ENCODE measurements at regions not wholly inside any gene's neighbourhood (a gene's known extent, or its start where the extent isn't known, plus 50 kb on each side); places are given as distances from the start of the nearest gene placed in this dataset.

DNA sequence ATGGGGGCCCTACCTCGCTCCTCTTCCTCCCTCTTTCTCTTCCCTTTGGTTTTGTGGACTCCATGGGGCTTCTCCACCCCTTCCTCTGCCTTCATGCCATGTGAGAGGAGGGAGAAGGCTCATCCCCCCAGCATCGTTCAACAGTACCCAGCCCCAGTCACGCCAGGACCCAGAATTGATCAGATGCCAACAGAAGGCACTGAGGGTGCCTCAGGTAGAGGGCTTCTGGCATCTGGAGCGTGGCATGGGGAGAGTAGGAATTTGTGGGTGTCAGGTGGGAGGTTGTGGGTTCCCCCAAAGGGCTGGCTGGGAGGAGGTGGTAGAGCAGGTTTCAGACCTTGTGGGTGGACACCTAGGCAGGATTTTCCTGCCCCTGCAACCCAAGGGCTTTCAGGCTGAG lies 122.0 kb downstream of the TWIST2 start:
- no peak overlapping the region for H3K27ac ChIP-seq (ENCODE audit: low read depth in 2 of 2, low read length in 1 of 2)
- no peak overlapping the region for H3K4me3 ChIP-seq (ENCODE audit: low read depth in 1 of 2, low read length in 2 of 2)
- 71 to 80% methylated on average over 4 of the region's 4 CpGs for WGBS, 2 donors
- peaks cover 0 to 2% of the 10 kb centered on the region in 2 donors for H3K9me3 ChIP-seq (ENCODE audit: control insufficient read depth in 2 of 2, insufficient read depth in 1 of 2, low read depth in 1 of 2, low read length in 1 of 2)
- H3K36me3 ChIP-seq (ENCODE audit: control insufficient read depth in 2 of 2, insufficient read depth in 2 of 2, low read length in 1 of 2): no peaks in the 10 kb centered on the region
- no peaks in the 10 kb centered on the region for H3K4me1 ChIP-seq (ENCODE audit: control insufficient read depth in 2 of 2, insufficient read depth in 2 of 2, low read length in 1 of 2)
- H3K27me3 ChIP-seq (ENCODE audit: control insufficient read depth in 1 of 2, insufficient read depth in 2 of 2, low read length in 2 of 2): no peaks in the 10 kb centered on the region

DNA sequence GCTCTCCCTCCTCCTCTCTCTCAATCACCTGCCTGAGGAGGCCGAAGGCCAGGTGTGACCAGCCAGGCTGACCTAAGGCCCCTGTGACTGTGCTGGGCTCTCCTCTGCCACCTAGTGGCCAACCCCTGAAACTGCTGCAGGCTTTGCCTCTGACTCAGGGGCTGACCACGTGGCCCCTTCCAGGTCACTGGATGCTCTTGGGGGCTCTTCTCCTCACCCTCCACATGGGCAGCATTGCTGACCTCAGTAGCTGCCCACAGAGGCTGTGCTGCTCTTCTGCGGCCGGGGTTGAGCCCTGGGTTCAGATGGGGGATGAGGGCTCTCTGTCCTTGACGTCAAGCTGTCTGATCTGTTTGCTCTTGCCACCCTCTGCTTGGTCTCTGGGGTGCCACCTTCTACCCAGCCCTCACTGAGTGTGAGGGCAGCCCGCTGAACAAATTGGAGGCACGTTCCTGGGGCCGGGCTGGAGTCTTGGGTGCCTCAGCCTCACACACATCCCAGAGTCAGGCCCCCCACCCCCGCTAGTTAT lies 122.7 kb downstream of the TWIST2 start:
- Histone ChIP-seq H3K27ac (ENCODE audit: low read depth in 2 of 2, low read length in 1 of 2) (no peak overlapping the region), H3K4me3 (ENCODE audit: low read depth in 1 of 2, low read length in 2 of 2) (no peak overlapping the region), H3K9me3 (ENCODE audit: control insufficient read depth in 2 of 2, insufficient read depth in 1 of 2, low read depth in 1 of 2, low read length in 1 of 2) (peaks cover 0 to 2% of the 10 kb centered on the region in 2 donors), H3K36me3 (ENCODE audit: control insufficient read depth in 2 of 2, insufficient read depth in 2 of 2, low read length in 1 of 2) (no peaks in the 10 kb centered on the region), H3K4me1 (ENCODE audit: control insufficient read depth in 2 of 2, insufficient read depth in 2 of 2, low read length in 1 of 2) (no peaks in the 10 kb centered on the region), H3K27me3 (ENCODE audit: control insufficient read depth in 1 of 2, insufficient read depth in 2 of 2, low read length in 2 of 2) (no peaks in the 10 kb centered on the region)
- WGBS, 2 donors: 42 to 43% methylated on average over 9 of the region's 9 CpGs

DNA sequence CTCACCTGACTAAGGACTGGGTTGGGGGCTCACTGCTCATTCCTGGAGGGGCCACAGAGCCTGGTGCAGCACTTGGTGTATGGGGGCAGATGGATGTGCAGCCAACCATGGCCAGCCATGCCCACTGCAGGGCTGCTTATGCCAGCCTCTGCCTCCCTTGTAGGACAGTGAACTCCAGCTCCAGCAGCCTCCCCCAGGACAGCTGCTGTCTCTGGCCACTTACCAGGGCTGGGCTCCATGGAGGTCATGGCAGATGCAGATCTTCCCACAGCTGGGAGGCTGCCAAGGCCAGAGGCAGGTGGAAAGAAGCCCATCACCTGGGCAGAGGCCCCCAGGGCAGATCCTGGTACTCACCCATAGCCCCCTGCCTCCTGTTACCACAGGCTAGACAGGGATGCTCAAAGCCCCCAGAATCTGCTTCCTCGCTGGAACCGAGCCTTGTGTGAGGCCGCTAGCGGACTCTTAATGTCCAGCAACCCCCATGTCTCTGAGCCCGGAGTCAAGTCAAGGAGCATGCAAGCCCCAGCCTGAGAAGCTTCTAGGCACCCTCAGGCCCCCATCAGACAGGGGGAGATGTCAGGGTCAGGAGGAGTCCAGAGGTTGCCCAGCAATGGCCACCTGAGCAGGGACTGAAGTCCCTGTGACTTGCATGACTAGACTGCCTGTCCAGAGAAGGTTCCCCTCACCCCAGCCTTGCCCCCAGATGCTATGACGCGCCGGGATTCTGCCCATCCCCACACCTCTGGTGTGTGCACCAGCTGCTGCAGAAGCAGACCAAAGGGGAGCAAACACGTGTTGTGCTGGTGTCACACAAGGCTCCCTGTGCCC lies 123.6 kb downstream of the TWIST2 start:
- WGBS, 2 donors: 81 to 95% methylated on average over 9 of the region's 9 CpGs
- H3K4me1 ChIP-seq (ENCODE audit: control insufficient read depth in 2 of 2, insufficient read depth in 2 of 2, low read length in 1 of 2): no peaks in the 10 kb centered on the region
- H3K36me3 ChIP-seq (ENCODE audit: control insufficient read depth in 2 of 2, insufficient read depth in 2 of 2, low read length in 1 of 2): no peaks in the 10 kb centered on the region

DNA sequence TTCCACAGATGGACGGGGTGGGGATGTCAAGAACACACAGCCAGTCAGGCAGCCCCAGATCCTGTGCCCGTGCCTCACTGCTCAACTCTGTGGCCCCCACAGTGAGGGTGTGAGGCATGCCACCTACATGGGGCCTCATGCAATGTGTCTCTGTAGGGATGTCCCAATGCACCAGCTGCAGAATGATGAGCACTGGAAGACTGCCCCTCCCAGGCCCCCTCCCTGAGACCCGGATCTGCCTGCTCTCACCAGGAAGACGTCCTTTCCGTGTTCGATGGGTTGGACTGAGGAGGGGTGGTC lies 124.2 kb downstream of the TWIST2 start:
- no peaks in the 10 kb centered on the region for H3K27me3 ChIP-seq (ENCODE audit: control insufficient read depth in 1 of 2, insufficient read depth in 2 of 2, low read length in 2 of 2)
- no peaks in the 10 kb centered on the region for H3K4me1 ChIP-seq (ENCODE audit: control insufficient read depth in 2 of 2, insufficient read depth in 2 of 2, low read length in 1 of 2)
- 83 to 86% methylated on average over 6 of the region's 6 CpGs for WGBS, 2 donors
- H3K27ac ChIP-seq (ENCODE audit: low read depth in 2 of 2, low read length in 1 of 2): no peak overlapping the region
- H3K36me3 ChIP-seq (ENCODE audit: control insufficient read depth in 2 of 2, insufficient read depth in 2 of 2, low read length in 1 of 2): no peaks in the 10 kb centered on the region
- H3K9me3 ChIP-seq (ENCODE audit: control insufficient read depth in 2 of 2, insufficient read depth in 1 of 2, low read depth in 1 of 2, low read length in 1 of 2): no peaks in the 10 kb centered on the region
- no peak overlapping the region for H3K4me3 ChIP-seq (ENCODE audit: low read depth in 1 of 2, low read length in 2 of 2)

More for the DNA sequence above, 123.6 kb downstream of the TWIST2 start:
- Histone ChIP-seq H3K4me3 (ENCODE audit: low read depth in 1 of 2, low read length in 2 of 2) (no peak overlapping the region), H3K27ac (ENCODE audit: low read depth in 2 of 2, low read length in 1 of 2) (no peak overlapping the region), H3K9me3 (ENCODE audit: control insufficient read depth in 2 of 2, insufficient read depth in 1 of 2, low read depth in 1 of 2, low read length in 1 of 2) (no peaks in the 10 kb centered on the region), H3K27me3 (ENCODE audit: control insufficient read depth in 1 of 2, insufficient read depth in 2 of 2, low read length in 2 of 2) (no peaks in the 10 kb centered on the region)

DNA sequence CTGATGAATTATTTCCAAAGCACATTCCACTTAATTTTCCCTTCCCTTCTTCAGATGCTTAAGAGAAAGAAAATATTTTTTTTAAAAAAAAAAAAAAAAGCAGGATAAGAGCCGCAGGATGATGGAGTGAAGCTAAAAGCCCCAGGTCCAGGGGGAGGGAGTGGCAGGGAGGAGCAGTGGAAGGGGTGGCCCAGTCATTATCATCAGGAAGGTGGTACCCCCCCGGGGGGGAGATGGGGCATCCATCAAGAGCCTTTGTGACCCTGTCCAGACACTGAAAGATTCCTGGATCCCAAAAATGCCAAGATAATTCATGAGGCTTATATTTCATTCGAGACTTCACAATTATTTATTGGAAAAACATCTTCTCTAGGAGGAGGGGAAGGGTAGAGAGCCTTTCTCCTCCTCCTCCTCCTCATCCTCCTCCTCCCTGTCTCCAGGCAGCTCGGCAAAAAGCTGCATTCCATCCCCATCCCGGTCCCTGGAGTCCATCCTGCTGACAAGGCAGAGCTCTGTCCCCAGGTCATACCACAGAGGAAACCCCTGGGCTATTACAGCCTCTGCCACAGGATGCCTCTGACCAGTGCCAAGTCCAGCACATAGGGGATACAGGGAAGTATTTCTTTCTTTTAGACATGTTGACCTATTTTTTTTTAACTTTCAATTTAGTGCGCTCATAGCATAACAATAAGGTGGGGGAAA lies 125.3 kb downstream of the TWIST2 start:
- H3K27me3 ChIP-seq (ENCODE audit: control insufficient read depth in 1 of 2, insufficient read depth in 2 of 2, low read length in 2 of 2): no peaks in the 10 kb centered on the region
- no peak overlapping the region for H3K27ac ChIP-seq (ENCODE audit: low read depth in 2 of 2, low read length in 1 of 2)
- H3K4me1 ChIP-seq (ENCODE audit: control insufficient read depth in 2 of 2, insufficient read depth in 2 of 2, low read length in 1 of 2): no peaks in the 10 kb centered on the region
- H3K36me3 ChIP-seq (ENCODE audit: control insufficient read depth in 2 of 2, insufficient read depth in 2 of 2, low read length in 1 of 2): no peaks in the 10 kb centered on the region
- no peaks in the 10 kb centered on the region for H3K9me3 ChIP-seq (ENCODE audit: control insufficient read depth in 2 of 2, insufficient read depth in 1 of 2, low read depth in 1 of 2, low read length in 1 of 2)
- 40 to 55% methylated on average over 6 of the region's 6 CpGs for WGBS, 2 donors
- H3K4me3 ChIP-seq (ENCODE audit: low read depth in 1 of 2, low read length in 2 of 2): no peak overlapping the region

DNA sequence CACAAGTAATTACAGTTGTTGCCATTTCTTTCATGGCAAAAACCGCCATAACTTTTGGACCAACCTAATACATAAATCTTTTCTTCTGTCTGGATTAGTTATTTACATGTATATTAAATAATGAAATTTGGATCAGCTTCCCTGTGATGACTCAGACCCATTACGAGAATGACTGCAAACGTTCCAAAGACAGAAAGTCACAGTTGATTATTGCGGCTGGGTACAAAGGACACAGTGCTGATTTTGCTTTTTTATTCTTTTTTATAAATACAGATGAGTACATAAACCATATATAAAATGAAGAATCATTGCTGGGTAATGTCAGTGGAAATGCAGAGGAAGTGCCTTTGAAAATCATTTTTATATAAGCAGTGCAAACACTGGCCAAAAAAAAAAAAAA lies 126.2 kb downstream of the TWIST2 start:
- whole genome bisulfite sequencing, 2 donors: 29 to 37% methylated on average over 4 of the region's 4 CpGs
- no peaks in the 10 kb centered on the region for H3K9me3 ChIP-seq (ENCODE audit: control insufficient read depth in 2 of 2, insufficient read depth in 1 of 2, low read depth in 1 of 2, low read length in 1 of 2)
- H3K4me3 ChIP-seq (ENCODE audit: low read depth in 1 of 2, low read length in 2 of 2): no peak overlapping the region
- H3K27ac ChIP-seq (ENCODE audit: low read depth in 2 of 2, low read length in 1 of 2): no peak overlapping the region
- no peaks in the 10 kb centered on the region for H3K4me1 ChIP-seq (ENCODE audit: control insufficient read depth in 2 of 2, insufficient read depth in 2 of 2, low read length in 1 of 2)
- H3K36me3 ChIP-seq (ENCODE audit: control insufficient read depth in 2 of 2, insufficient read depth in 2 of 2, low read length in 1 of 2): no peaks in the 10 kb centered on the region
- H3K27me3 ChIP-seq (ENCODE audit: control insufficient read depth in 1 of 2, insufficient read depth in 2 of 2, low read length in 2 of 2): no peaks in the 10 kb centered on the region

DNA sequence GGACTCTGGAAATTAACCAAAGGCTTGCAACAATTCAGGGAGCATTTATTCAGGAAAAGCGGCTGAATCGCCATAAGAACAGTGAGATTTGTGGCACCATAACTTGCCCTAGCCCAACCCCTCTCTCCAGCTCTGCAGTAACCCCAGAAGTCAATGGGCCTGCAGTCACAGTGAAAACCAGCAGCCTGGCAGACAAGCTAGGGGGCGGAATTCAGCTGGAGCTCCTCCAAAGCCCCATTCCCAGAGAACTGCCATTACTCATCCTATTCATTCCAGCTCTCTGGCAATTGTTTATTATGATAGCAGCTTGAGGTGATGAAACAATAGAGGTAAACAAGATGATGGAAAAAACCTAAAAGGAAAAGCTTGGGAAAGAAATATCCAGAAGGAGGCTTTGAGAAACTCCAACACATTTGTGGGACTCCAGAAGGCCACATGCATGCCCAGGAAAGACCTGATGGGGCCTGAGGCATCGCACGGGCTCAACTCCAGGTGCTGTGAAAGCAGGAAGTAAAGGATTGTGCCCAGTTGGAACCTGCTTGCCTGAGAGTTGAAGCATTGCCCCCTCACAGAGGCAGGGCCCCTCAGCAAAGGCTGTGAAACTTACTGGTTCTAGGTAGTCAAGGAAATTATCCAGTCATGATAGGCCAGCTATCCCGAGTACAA lies 126.7 kb downstream of the TWIST2 start:
- Histone ChIP-seq H3K27ac (ENCODE audit: low read depth in 2 of 2, low read length in 1 of 2) (peak overlapping the region in 1 of 2 donors; percentile 36), H3K27me3 (ENCODE audit: control insufficient read depth in 1 of 2, insufficient read depth in 2 of 2, low read length in 2 of 2) (no peaks in the 10 kb centered on the region), H3K9me3 (ENCODE audit: control insufficient read depth in 2 of 2, insufficient read depth in 1 of 2, low read depth in 1 of 2, low read length in 1 of 2) (no peaks in the 10 kb centered on the region), H3K36me3 (ENCODE audit: control insufficient read depth in 2 of 2, insufficient read depth in 2 of 2, low read length in 1 of 2) (no peaks in the 10 kb centered on the region), H3K4me1 (ENCODE audit: control insufficient read depth in 2 of 2, insufficient read depth in 2 of 2, low read length in 1 of 2) (no peaks in the 10 kb centered on the region), H3K4me3 (ENCODE audit: low read depth in 1 of 2, low read length in 2 of 2) (no peak overlapping the region)
- WGBS, 2 donors: 45 to 62% methylated on average over 6 of the region's 6 CpGs

DNA sequence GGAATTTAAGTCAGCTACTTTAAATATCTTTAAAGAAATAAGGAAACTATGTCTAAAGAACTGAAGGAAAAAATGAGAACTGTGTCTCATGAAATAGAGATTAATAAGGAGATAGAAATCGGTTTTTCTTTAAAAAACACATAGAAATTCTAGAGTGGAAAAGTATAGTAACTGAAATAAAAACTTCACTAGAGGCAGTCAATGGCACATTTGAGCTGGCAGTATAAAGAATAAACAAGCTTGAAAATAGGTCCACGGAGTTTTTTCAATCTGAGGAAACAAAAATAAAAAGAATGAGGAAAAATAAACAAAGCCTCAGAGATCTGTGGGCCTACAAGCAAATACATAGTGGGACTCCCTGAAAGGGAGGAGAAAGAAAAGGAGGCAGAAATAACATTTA lies 127.5 kb downstream of the TWIST2 start:
- Histone ChIP-seq H3K4me1 (ENCODE audit: control insufficient read depth in 2 of 2, insufficient read depth in 2 of 2, low read length in 1 of 2) (no peaks in the 10 kb centered on the region), H3K4me3 (ENCODE audit: low read depth in 1 of 2, low read length in 2 of 2) (no peak overlapping the region), H3K27me3 (ENCODE audit: control insufficient read depth in 1 of 2, insufficient read depth in 2 of 2, low read length in 2 of 2) (no peaks in the 10 kb centered on the region), H3K36me3 (ENCODE audit: control insufficient read depth in 2 of 2, insufficient read depth in 2 of 2, low read length in 1 of 2) (no peaks in the 10 kb centered on the region), H3K9me3 (ENCODE audit: control insufficient read depth in 2 of 2, insufficient read depth in 1 of 2, low read depth in 1 of 2, low read length in 1 of 2) (no peaks in the 10 kb centered on the region), H3K27ac (ENCODE audit: low read depth in 2 of 2, low read length in 1 of 2) (no peak overlapping the region)
- 73 to 77% methylated on average over 2 of the region's 2 CpGs for WGBS, 2 donors

DNA sequence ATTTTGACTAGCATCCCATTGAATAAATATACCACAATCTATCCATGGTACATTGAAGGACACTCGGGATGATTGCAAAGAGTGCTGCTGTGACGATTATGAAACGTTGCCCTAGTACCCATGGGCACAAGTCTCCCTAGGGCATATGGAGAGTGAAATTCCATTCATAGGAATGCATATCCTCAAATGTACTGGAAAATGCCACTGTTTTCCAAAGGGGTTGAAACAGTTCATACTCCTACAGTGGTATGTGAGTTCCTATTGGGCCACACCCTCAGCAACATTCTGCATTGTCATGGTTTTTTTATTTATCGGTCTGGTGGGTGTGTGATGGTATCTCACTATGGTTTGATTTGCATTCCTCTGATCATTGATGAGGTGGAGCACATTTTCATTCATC lies 130.6 kb downstream of the TWIST2 start:
- Histone ChIP-seq H3K4me3 (ENCODE audit: low read depth in 1 of 2, low read length in 2 of 2) (no peak overlapping the region), H3K27ac (ENCODE audit: low read depth in 2 of 2, low read length in 1 of 2) (no peak overlapping the region), H3K36me3 (ENCODE audit: control insufficient read depth in 2 of 2, insufficient read depth in 2 of 2, low read length in 1 of 2) (no peaks in the 10 kb centered on the region), H3K9me3 (ENCODE audit: control insufficient read depth in 2 of 2, insufficient read depth in 1 of 2, low read depth in 1 of 2, low read length in 1 of 2) (no peaks in the 10 kb centered on the region), H3K4me1 (ENCODE audit: control insufficient read depth in 2 of 2, insufficient read depth in 2 of 2, low read length in 1 of 2) (no peaks in the 10 kb centered on the region), H3K27me3 (ENCODE audit: control insufficient read depth in 1 of 2, insufficient read depth in 2 of 2, low read length in 2 of 2) (no peaks in the 10 kb centered on the region)
- WGBS, 2 donors: 78 to 82% methylated on average over 4 of the region's 4 CpGs
